ENCODE measurements at regions not wholly inside any gene's neighbourhood (a gene's known extent, or its start where the extent isn't known, plus 50 kb on each side); places are given as distances from the start of the nearest gene placed in this dataset.

DNA sequence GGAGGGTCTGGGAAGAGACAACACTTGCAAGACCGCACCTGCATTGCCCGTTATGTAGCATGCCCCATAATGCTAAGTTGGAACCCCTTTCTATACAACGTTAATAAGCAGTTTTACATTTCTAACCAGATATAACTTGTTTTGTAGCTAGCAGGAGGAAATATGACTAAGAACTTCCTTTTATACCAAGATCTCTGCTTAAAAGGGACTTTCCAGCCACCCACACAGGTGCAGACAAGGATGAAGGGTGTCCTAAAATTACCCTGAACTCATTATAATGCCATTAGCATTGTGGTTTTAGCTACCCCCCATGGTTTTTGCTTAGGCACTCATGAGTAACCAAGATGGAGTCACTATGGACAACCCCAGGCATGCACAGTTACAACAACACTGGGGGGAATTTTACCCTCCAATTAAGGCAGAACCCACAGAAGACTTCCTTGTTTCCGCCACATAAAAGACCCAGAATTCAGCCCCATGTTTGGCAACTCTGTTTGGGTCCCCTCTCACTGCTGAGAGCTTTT lies 362.8 kb downstream of the CBLN2 start:
- TF ChIP-seq FOXM1 (IDR thresholded peaks at IDR 0.05; ENCODE audit: borderline replicate concordance, low read depth) (no peak), RAD21 (IDR thresholded peaks at IDR 0.05; ENCODE audit: low read depth) (no peak), EP300 (IDR thresholded peaks at IDR 0.05; ENCODE audit: borderline replicate concordance) (no peak), ZBTB7A (IDR thresholded peaks at IDR 0.05; ENCODE audit: low read depth) (no peak), NFIC (IDR thresholded peaks at IDR 0.05) (no peak), EGR1 (IDR thresholded peaks at IDR 0.05) (no peak), TAF1 (IDR thresholded peaks at IDR 0.05; ENCODE audit: low read depth) (no peak), CREB1 (IDR thresholded peaks at IDR 0.05; ENCODE audit: low read depth) (no peak), CEBPB (IDR thresholded peaks at IDR 0.05) (no peak), USF1 (IDR thresholded peaks at IDR 0.05) (no peak), TCF12 (IDR thresholded peaks at IDR 0.05; ENCODE audit: low read depth) (no peak)
- TF ChIP-seq, protein P1, sequence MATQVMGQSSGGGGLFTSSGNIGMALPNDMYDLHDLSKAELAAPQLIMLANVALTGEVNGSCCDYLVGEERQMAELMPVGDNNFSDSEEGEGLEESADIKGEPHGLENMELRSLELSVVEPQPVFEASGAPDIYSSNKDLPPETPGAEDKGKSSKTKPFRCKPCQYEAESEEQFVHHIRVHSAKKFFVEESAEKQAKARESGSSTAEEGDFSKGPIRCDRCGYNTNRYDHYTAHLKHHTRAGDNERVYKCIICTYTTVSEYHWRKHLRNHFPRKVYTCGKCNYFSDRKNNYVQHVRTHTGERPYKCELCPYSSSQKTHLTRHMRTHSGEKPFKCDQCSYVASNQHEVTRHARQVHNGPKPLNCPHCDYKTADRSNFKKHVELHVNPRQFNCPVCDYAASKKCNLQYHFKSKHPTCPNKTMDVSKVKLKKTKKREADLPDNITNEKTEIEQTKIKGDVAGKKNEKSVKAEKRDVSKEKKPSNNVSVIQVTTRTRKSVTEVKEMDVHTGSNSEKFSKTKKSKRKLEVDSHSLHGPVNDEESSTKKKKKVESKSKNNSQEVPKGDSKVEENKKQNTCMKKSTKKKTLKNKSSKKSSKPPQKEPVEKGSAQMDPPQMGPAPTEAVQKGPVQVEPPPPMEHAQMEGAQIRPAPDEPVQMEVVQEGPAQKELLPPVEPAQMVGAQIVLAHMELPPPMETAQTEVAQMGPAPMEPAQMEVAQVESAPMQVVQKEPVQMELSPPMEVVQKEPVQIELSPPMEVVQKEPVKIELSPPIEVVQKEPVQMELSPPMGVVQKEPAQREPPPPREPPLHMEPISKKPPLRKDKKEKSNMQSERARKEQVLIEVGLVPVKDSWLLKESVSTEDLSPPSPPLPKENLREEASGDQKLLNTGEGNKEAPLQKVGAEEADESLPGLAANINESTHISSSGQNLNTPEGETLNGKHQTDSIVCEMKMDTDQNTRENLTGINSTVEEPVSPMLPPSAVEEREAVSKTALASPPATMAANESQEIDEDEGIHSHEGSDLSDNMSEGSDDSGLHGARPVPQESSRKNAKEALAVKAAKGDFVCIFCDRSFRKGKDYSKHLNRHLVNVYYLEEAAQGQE (IDR thresholded peaks at IDR 0.05; ENCODE audit: low read depth): no peak
- TF ChIP-seq, protein P2, sequence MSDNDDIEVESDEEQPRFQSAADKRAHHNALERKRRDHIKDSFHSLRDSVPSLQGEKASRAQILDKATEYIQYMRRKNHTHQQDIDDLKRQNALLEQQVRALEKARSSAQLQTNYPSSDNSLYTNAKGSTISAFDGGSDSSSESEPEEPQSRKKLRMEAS (IDR thresholded peaks at IDR 0.05): no peak

Measured in Ishikawa (cell line).